ENCODE measurements at regions not wholly inside any gene's neighbourhood (a gene's known extent, or its start where the extent isn't known, plus 50 kb on each side); places are given as distances from the start of the nearest gene placed in this dataset.

DNA sequence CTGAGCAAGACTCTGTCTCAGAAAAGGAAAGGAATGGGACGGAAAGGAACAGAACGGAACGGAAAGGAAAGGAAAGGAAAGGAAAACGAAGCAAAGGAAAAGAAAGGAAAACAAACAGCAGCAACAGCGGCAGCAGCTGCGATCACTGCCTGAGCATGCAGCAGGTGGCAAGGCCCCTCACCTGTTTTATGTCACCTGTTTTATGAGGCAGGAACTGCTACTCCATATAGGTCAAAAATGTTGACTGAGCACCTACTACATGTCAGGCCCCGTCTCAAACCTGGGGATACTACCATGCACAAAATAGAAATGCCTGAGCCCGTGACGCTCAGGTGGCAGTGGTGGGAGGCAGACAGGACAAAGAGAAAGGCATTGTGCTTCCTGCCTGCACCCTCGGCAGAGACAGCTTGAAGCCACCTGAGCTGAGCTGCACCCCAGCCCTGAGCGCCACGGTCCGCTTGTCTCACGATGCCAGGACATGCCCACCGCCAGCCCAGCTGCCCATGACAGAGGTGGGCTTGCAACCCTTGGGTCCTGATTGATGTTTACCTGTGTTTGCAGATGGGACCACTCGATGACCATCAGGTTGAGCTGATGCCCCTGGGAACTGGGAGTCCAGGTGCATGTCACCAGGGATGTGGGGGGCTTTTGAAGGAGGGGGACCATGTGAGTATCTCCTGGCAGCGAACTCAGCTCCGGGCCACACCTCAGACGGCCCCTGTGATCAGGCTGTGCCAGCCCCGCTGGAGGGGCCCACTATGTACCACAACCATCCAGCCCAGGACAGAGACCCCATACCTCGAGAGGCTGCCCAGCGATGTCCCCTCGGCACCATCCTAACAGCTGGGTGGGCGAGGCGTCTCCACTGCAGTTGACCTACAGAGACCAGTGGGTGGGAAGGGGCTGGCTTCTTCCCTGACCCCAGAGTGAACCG is 77.4 kb downstream of the RMI2 start:
- TF ChIP-seq NFIC (IDR thresholded peaks at IDR 0.05), result no peak
- TF ChIP-seq FOXM1 (IDR thresholded peaks at IDR 0.05; ENCODE audit: borderline replicate concordance, low read depth), result no peak
- TF ChIP-seq EP300 (IDR thresholded peaks at IDR 0.05; ENCODE audit: borderline replicate concordance), result no peak
- no peak for TF ChIP-seq ZBTB7A (IDR thresholded peaks at IDR 0.05; ENCODE audit: low read depth)
- TF ChIP-seq CREB1 (IDR thresholded peaks at IDR 0.05; ENCODE audit: low read depth), result no peak
- no peak for TF ChIP-seq REST (IDR thresholded peaks at IDR 0.05; ENCODE audit: low read depth)
- no peak for TF ChIP-seq EGR1 (IDR thresholded peaks at IDR 0.05)
- TF ChIP-seq RAD21 (IDR thresholded peaks at IDR 0.05; ENCODE audit: low read depth), result no peak
- TF ChIP-seq, protein P1, sequence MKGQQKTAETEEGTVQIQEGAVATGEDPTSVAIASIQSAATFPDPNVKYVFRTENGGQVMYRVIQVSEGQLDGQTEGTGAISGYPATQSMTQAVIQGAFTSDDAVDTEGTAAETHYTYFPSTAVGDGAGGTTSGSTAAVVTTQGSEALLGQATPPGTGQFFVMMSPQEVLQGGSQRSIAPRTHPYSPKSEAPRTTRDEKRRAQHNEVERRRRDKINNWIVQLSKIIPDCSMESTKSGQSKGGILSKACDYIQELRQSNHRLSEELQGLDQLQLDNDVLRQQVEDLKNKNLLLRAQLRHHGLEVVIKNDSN (IDR thresholded peaks at IDR 0.05), result no peak
- TF ChIP-seq TAF1 (IDR thresholded peaks at IDR 0.05; ENCODE audit: low read depth), result no peak
- no peak for TF ChIP-seq TCF12 (IDR thresholded peaks at IDR 0.05; ENCODE audit: low read depth)
- TF ChIP-seq YY1 (IDR thresholded peaks at IDR 0.05; ENCODE audit: low read depth), result no peak
- no peak for TF ChIP-seq TEAD4 (IDR thresholded peaks at IDR 0.05)
- no peak for TF ChIP-seq MAX (IDR thresholded peaks at IDR 0.05)
- TF ChIP-seq CEBPB (IDR thresholded peaks at IDR 0.05), result no peak

DNA sequence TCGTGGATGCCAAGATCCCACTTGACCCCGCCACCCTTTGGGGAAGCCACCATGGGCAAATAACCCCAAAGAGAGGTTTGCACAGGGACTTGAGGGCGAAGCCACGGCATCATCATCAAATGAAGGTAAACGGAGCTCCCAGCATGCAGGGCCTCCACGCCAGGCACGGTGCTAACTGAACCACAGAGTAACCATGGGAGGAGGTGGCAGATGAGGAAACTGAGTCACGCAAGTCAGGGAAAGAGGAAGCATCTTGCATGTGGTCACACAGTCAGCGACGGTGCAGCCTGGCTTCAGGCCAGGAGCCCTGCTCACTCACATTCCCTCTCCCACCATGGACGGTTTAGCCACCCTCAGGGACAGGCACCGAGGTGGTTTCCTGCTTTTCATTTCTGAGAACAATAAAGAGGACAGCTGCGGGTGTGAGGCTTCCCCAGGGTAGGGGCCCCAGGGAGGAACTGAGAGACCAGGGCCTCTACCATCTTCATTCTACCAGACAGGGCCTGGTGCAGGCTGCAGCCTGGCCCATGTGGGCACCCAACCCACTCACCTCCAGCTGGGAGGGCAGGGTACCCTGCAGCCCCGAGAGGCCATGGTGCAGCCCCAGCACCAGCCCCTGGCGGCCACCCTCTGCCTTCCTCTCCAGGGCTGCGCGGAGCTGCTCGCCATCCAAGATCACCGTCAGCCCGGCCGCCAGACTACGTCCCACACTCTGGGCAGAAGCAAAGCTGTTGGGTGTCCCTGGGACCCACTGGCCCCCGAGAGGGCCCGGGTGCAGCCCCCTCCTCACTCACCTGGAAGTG is 78.3 kb downstream of the RMI2 start:
- TF ChIP-seq EP300 (IDR thresholded peaks at IDR 0.05; ENCODE audit: borderline replicate concordance) (no peak), FOXM1 (IDR thresholded peaks at IDR 0.05; ENCODE audit: borderline replicate concordance, low read depth) (no peak), TAF1 (IDR thresholded peaks at IDR 0.05; ENCODE audit: low read depth) (no peak), EGR1 (IDR thresholded peaks at IDR 0.05) (no peak), TCF12 (IDR thresholded peaks at IDR 0.05; ENCODE audit: low read depth) (no peak), NFIC (IDR thresholded peaks at IDR 0.05) (no peak)

DNA sequence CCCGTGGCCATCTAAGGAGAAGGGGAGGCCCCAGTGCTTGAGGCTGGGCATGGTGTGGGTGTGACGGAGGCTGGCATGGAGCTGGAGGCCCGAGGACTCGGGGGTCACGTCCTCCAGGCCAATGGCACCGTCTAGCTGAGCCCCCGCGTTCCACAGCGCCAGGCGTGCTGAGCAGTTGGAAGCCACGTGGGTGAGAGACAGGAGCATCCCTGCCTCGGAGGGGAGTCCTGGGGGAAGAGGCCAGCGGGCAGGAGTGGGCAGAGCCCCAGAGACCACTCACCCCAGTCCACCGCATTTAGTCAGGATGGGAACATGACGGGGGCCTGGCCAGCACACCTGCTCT is 78.8 kb downstream of the RMI2 start:
- TF ChIP-seq, protein P1 (IDR thresholded peaks at IDR 0.05), result no peak
- no peak for TF ChIP-seq MAX (IDR thresholded peaks at IDR 0.05)

- TF ChIP-seq RAD21 (IDR thresholded peaks at IDR 0.05; ENCODE audit: low read depth) (no peak), FOXM1 (IDR thresholded peaks at IDR 0.05; ENCODE audit: borderline replicate concordance, low read depth) (no peak), TAF1 (IDR thresholded peaks at IDR 0.05; ENCODE audit: low read depth) (no peak), EGR1 (IDR thresholded peaks at IDR 0.05) (no peak), ZBTB7A (IDR thresholded peaks at IDR 0.05; ENCODE audit: low read depth) (no peak), REST (IDR thresholded peaks at IDR 0.05; ENCODE audit: low read depth) (no peak), MAX (IDR thresholded peaks at IDR 0.05) (no peak)
Measured at GRCh38 chr16:11425140-11425539, 79.9 kb downstream of the RMI2 start.

GRCh38 chr16:11428623-11428953 is 83.3 kb downstream of the RMI2 start:
- no peak for TF ChIP-seq TAF1 (IDR thresholded peaks at IDR 0.05; ENCODE audit: low read depth)
- TF ChIP-seq NFIC (IDR thresholded peaks at IDR 0.05), result no peak
- TF ChIP-seq CREB1 (IDR thresholded peaks at IDR 0.05; ENCODE audit: low read depth), result no peak
- TF ChIP-seq TCF12 (IDR thresholded peaks at IDR 0.05; ENCODE audit: low read depth), result no peak
- no peak for TF ChIP-seq FOXM1 (IDR thresholded peaks at IDR 0.05; ENCODE audit: borderline replicate concordance, low read depth)
- no peak for TF ChIP-seq TEAD4 (IDR thresholded peaks at IDR 0.05)
- no peak for TF ChIP-seq ZBTB7A (IDR thresholded peaks at IDR 0.05; ENCODE audit: low read depth)
- TF ChIP-seq RAD21 (IDR thresholded peaks at IDR 0.05; ENCODE audit: low read depth), result no peak
- TF ChIP-seq REST (IDR thresholded peaks at IDR 0.05; ENCODE audit: low read depth), result no peak
- TF ChIP-seq MAX (IDR thresholded peaks at IDR 0.05), result no peak
- no peak for TF ChIP-seq EGR1 (IDR thresholded peaks at IDR 0.05)
- TF ChIP-seq CEBPB (IDR thresholded peaks at IDR 0.05), result no peak
- TF ChIP-seq, protein P1 (IDR thresholded peaks at IDR 0.05), result no peak
- TF ChIP-seq YY1 (IDR thresholded peaks at IDR 0.05; ENCODE audit: low read depth), result no peak
- TF ChIP-seq EP300 (IDR thresholded peaks at IDR 0.05; ENCODE audit: borderline replicate concordance), result no peak
